PC-3 (cell line): ENCODE measurements at regions not wholly inside any gene's neighbourhood (a gene's known extent, or its start where the extent isn't known, plus 50 kb on each side); places are given as distances from the start of the nearest gene placed in this dataset.

Source experiments
- EZH2 ChIP-seq: fragments of 300-600 bp; sonication (generic); IDR thresholded peaks from one replicate; pipeline ENCODE4 v1.6.1; 2017; ENCODE audit warnings: antibody characterized with exemption, mild to moderate bottlenecking, low read length; ENCODE audit not compliant: unreplicated experiment
- EZH2phosphoT487 ChIP-seq: fragments of 300-600 bp; sonication (generic); IDR thresholded peaks from 2 replicates; pipeline ENCODE4 v1.6.1; 2018; ENCODE audit warnings: mild to moderate bottlenecking, antibody characterized with exemption, low read length, borderline replicate concordance
- TF ChIP-seq, protein P1 (sequence below): fragments of 300-600 bp; sonication (generic); conservative IDR thresholded peaks from 2 replicates; pipeline ENCODE4 v1.5.1; 2017; ENCODE audit warnings: antibody characterized with exemption, low read depth, mild to moderate bottlenecking, low read length

DNA sequence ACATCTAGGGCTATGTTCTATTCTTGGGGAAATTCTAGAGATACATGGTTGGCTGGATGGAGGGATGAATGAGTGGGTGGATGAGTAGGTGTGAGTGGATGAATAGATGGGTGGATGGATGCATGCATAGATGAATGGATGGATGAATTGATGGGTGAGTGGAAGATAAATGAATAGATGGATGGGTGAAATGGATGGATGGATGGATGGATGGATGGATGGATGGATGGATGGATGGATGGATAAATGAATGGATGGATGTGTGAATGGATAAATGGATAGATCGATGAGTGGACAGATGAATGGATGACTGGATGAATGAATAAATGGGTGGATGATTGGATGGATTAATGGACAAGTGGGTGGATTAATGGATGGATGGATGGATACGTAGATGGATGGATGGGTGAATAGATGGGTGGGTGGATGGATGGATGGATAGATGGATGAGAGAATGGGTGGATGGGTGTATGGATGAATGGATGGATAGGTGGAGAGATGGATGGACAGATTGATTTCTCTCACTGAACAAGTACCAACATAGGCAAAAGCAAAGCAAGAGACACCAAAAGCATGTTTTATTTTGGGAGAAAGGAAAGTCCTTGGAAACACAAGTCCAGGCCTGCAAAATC is 143.2 kb downstream of the TSHZ3 start:
- TF ChIP-seq, protein P1, sequence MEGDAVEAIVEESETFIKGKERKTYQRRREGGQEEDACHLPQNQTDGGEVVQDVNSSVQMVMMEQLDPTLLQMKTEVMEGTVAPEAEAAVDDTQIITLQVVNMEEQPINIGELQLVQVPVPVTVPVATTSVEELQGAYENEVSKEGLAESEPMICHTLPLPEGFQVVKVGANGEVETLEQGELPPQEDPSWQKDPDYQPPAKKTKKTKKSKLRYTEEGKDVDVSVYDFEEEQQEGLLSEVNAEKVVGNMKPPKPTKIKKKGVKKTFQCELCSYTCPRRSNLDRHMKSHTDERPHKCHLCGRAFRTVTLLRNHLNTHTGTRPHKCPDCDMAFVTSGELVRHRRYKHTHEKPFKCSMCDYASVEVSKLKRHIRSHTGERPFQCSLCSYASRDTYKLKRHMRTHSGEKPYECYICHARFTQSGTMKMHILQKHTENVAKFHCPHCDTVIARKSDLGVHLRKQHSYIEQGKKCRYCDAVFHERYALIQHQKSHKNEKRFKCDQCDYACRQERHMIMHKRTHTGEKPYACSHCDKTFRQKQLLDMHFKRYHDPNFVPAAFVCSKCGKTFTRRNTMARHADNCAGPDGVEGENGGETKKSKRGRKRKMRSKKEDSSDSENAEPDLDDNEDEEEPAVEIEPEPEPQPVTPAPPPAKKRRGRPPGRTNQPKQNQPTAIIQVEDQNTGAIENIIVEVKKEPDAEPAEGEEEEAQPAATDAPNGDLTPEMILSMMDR: no peak
- no peak for TF ChIP-seq EZH2phosphoT487
- no peak for TF ChIP-seq EZH2
